MM.1S (cell line): ENCODE measurements at regions not wholly inside any gene's neighbourhood (a gene's known extent, or its start where the extent isn't known, plus 50 kb on each side); places are given as distances from the start of the nearest gene placed in this dataset.
A peak's percentile ranks its signal among the peaks of the same experiment; 100 is the strongest.

Experiments
- DNase-seq: peaks from one replicate; pipeline ENCODE4 v3.0.0-alpha.2; 2015
- H2AFZ ChIP-seq: fragments of 300-600 bp; sonication (generic); 2 replicates; pipeline ENCODE4 v1.6.0; 2016; ENCODE audit warnings: antibody characterized with exemption, low read length
- H3F3A ChIP-seq: fragments of 300-600 bp; sonication (generic); 2 replicates; pipeline ENCODE4 v1.6.1; 2016; ENCODE audit warnings: mild to moderate bottlenecking, antibody characterized with exemption, low read length, moderate library complexity, mixed read lengths; ENCODE audit not compliant: insufficient read depth
- H3K27ac ChIP-seq: fragments of 300-600 bp; sonication (generic); 2 replicates; pipeline ENCODE4 v1.5.1; 2016; ENCODE audit warnings: mild to moderate bottlenecking, low read length
- H3K27me3 ChIP-seq: fragments of 300-600 bp; sonication (generic); replicated peaks from 2 replicates; pipeline ENCODE4 v1.6.0; 2016; ENCODE audit warnings: low read length; ENCODE audit not compliant: insufficient read depth
- H3K36me3 ChIP-seq: fragments of 300-600 bp; sonication (generic); replicated peaks from 2 replicates; pipeline ENCODE4 v1.6.1; 2016; ENCODE audit warnings: mild to moderate bottlenecking, low read length, mixed read lengths; ENCODE audit not compliant: insufficient read depth
- H3K4me1 ChIP-seq: fragments of 300-600 bp; sonication (generic); 2 replicates; pipeline ENCODE4 v1.6.1; 2016; ENCODE audit warnings: low read length, mixed read lengths
- H3K4me2 ChIP-seq: fragments of 300-600 bp; sonication (generic); 2 replicates; pipeline ENCODE4 v1.6.0; 2016; ENCODE audit warnings: low read depth, low read length
- H3K4me3 ChIP-seq: fragments of 300-600 bp; sonication (generic); 2 replicates; pipeline ENCODE4 v1.5.1; 2016; ENCODE audit warnings: low read length, mixed read lengths
- H3K79me2 ChIP-seq: fragments of 300-600 bp; sonication (generic); 2 replicates; pipeline ENCODE4 v1.6.1; 2016; ENCODE audit warnings: mixed run types, low read length, mixed read lengths
- H3K9ac ChIP-seq: fragments of 300-600 bp; sonication (generic); 2 replicates; pipeline ENCODE4 v1.6.1; 2016; ENCODE audit warnings: low read length, mixed read lengths
- H3K9me2 ChIP-seq: fragments of 300-600 bp; sonication (generic); replicated peaks from 2 replicates; pipeline ENCODE4 v1.6.1; 2016; ENCODE audit warnings: mild to moderate bottlenecking, low read length, mixed read lengths; ENCODE audit not compliant: insufficient read depth
- H3K9me3 ChIP-seq: fragments of 300-600 bp; sonication (generic); replicated peaks from 2 replicates; pipeline ENCODE4 v1.6.1; 2016; ENCODE audit warnings: mild to moderate bottlenecking, low read length, mixed read lengths; ENCODE audit not compliant: insufficient read depth
- H4K20me1 ChIP-seq: fragments of 300-600 bp; sonication (generic); 2 replicates; pipeline ENCODE4 v1.6.1; 2016; ENCODE audit warnings: mild to moderate bottlenecking, low read length, moderate library complexity, mixed read lengths; ENCODE audit not compliant: insufficient read depth
- EZH2 ChIP-seq: fragments of 300-600 bp; sonication (generic); optimal IDR thresholded peaks from 2 replicates; pipeline ENCODE3; 2017; ENCODE audit warnings: low read depth, mild to moderate bottlenecking, antibody characterized with exemption, low read length, mixed read lengths
- EZH2phosphoT487 ChIP-seq: fragments of 300-600 bp; sonication (generic); IDR thresholded peaks from 2 replicates; pipeline ENCODE4 v1.6.1; 2018; ENCODE audit warnings: antibody characterized with exemption, low read length
- TF ChIP-seq, protein P1 (sequence below): fragments of 300-600 bp; sonication (generic); IDR thresholded peaks from 2 replicates; pipeline ENCODE4 v1.5.1; 2016; ENCODE audit warnings: antibody characterized with exemption, low read length, mixed read lengths

DNA sequence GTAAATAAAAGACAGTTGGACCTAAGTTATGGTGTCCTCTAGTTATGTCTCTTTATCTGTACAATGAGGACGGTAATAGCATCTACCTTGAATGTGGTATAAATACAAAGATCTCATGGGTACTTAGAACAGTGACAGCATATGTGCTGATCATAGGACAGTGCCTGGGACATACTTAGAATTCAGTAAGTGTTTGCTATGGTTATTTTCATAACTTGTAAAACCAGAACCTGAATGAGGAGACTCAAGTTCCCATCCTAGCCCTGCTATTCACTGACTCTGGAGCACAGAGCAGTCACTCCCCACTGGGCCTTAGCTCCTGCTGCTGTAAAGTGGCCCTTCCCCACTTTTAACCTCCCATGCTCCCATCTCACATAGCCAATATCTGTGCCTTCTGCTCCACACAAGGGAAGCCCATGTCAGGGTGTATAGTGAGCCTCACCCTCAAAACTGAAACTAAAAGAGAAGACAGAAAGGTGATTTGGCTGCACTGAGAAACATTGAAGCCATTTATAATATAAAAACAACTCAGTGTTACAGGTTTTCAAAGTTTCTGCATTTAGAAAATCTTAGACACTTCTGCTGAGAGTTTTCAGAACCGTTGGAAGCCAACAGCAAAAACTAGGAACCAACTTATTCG, 225.4 kb upstream of the UBE2E2 start:
- H3K9me2 ChIP-seq: no peaks in the 10 kb centered on the region
- TF ChIP-seq, protein P1, sequence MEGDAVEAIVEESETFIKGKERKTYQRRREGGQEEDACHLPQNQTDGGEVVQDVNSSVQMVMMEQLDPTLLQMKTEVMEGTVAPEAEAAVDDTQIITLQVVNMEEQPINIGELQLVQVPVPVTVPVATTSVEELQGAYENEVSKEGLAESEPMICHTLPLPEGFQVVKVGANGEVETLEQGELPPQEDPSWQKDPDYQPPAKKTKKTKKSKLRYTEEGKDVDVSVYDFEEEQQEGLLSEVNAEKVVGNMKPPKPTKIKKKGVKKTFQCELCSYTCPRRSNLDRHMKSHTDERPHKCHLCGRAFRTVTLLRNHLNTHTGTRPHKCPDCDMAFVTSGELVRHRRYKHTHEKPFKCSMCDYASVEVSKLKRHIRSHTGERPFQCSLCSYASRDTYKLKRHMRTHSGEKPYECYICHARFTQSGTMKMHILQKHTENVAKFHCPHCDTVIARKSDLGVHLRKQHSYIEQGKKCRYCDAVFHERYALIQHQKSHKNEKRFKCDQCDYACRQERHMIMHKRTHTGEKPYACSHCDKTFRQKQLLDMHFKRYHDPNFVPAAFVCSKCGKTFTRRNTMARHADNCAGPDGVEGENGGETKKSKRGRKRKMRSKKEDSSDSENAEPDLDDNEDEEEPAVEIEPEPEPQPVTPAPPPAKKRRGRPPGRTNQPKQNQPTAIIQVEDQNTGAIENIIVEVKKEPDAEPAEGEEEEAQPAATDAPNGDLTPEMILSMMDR: no peak
- TF ChIP-seq EZH2phosphoT487 (no peak), EZH2 (no peak)
- H2AFZ ChIP-seq: peak overlapping the region; percentile 61

GRCh38 chr3:22979581-22979980, 223.5 kb upstream of the UBE2E2 start:
- no peaks in the 10 kb centered on the region for H3F3A ChIP-seq
- peaks cover 5% of the 10 kb centered on the region; the same call in 1 of the 2 replicates for H3K4me1 ChIP-seq
- H4K20me1 ChIP-seq: no peaks in the 10 kb centered on the region
- no peak overlapping the region for H3K4me2 ChIP-seq
- no peaks in the 10 kb centered on the region for H3K27me3 ChIP-seq
- TF ChIP-seq EZH2: no peak
- TF ChIP-seq, protein P1: no peak
- TF ChIP-seq EZH2phosphoT487: no peak
- peak; percentile 30 for DNase-seq
- H3K9me3 ChIP-seq: no peaks in the 10 kb centered on the region
- H3K27ac ChIP-seq: no peak overlapping the region
- no peak overlapping the region for H2AFZ ChIP-seq
- H3K9ac ChIP-seq: no peak overlapping the region
- H3K79me2 ChIP-seq: no peaks in the 10 kb centered on the region
- no peaks in the 10 kb centered on the region for H3K9me2 ChIP-seq
- no peak overlapping the region for H3K4me3 ChIP-seq
- H3K36me3 ChIP-seq: no peaks in the 10 kb centered on the region

More for the DNA sequence above, 225.4 kb upstream of the UBE2E2 start:
- H3K27ac ChIP-seq: no peak overlapping the region
- H3K36me3 ChIP-seq: no peaks in the 10 kb centered on the region
- 0 out of 2 replicates have a peak overlapping the region, but pooled peaks have one; percentile 10 for H3K4me3 ChIP-seq
- no peaks in the 10 kb centered on the region for H3K9me3 ChIP-seq
- peak; percentile 53 for DNase-seq
- no peaks in the 10 kb centered on the region for H3K79me2 ChIP-seq
- H4K20me1 ChIP-seq: no peaks in the 10 kb centered on the region
- peaks cover 5% of the 10 kb centered on the region; the same call in 1 of the 2 replicates for H3K4me1 ChIP-seq
- H3F3A ChIP-seq: no peaks in the 10 kb centered on the region
- H3K27me3 ChIP-seq: no peaks in the 10 kb centered on the region
- H3K4me2 ChIP-seq: peak overlapping the region; percentile 50
- no peak overlapping the region for H3K9ac ChIP-seq

- H3K4me2 ChIP-seq: no peak overlapping the region
- no peaks in the 10 kb centered on the region for H4K20me1 ChIP-seq
- H3K36me3 ChIP-seq: no peaks in the 10 kb centered on the region
- H3K4me1 ChIP-seq: peaks cover 5% of the 10 kb centered on the region; the same call in 1 of the 2 replicates
- no peaks in the 10 kb centered on the region for H3K27me3 ChIP-seq
- H3F3A ChIP-seq: no peaks in the 10 kb centered on the region
- H3K9me3 ChIP-seq: no peaks in the 10 kb centered on the region
- TF ChIP-seq, protein P1: no peak
- TF ChIP-seq EZH2 (no peak), EZH2phosphoT487 (no peak)
- H3K79me2 ChIP-seq: no peaks in the 10 kb centered on the region
- no peak for DNase-seq
- no peak overlapping the region for H2AFZ ChIP-seq
- H3K9me2 ChIP-seq: no peaks in the 10 kb centered on the region
- no peak overlapping the region for H3K9ac ChIP-seq
- H3K4me3 ChIP-seq: no peak overlapping the region
- H3K27ac ChIP-seq: no peak overlapping the region
Measured at GRCh38 chr3:22980346-22980745, 222.8 kb upstream of the UBE2E2 start.
